Colonic mucosa (tissue), 4 donors: ENCODE measurements at regions not wholly inside any gene's neighbourhood (a gene's known extent, or its start where the extent isn't known, plus 50 kb on each side); places are given as distances from the start of the nearest gene placed in this dataset.

Source experiments
- DNase-seq: peaks from one replicate; pipeline ENCODE4 v3.0.0-alpha.2; 2020
- H3K27ac ChIP-seq: fragments of 200-600 bp; one replicate; pipeline ENCODE4 v1.8.0; 2021
- H3K27me3 ChIP-seq: fragments of 200-600 bp; one replicate; pipeline ENCODE4 v1.8.0; 2021
- H3K36me3 ChIP-seq: fragments of 200-600 bp; one replicate; pipeline ENCODE4 v1.8.0; 2021
- H3K4me1 ChIP-seq: fragments of 200-600 bp; one replicate; pipeline ENCODE4 v1.8.0; 2021; ENCODE audit warnings: mild to moderate bottlenecking
- H3K4me3 ChIP-seq: fragments of 200-600 bp; one replicate; pipeline ENCODE4 v1.8.0; 2021
- H3K9ac ChIP-seq, 2 donors: one replicate each; pipeline ENCODE4 v1.7.0; 2013; ENCODE audit warnings: control low read depth in 2 of 2, low read depth in 2 of 2, low read length in 2 of 2
- H3K9me3 ChIP-seq: fragments of 200-600 bp; one replicate; pipeline ENCODE4 v1.8.0; 2021
- intact Hi-C: fragments of 100-400 bp; cut with DNase I; formaldehyde crosslinking; loops from one replicate; pipeline ENCODE4 v1.14.1; 2022
- TF ChIP-seq, protein P1 (sequence below): fragments of 200-600 bp; IDR thresholded peaks from one replicate; pipeline ENCODE4 v1.8.0; 2022; ENCODE audit warnings: antibody characterized with exemption, mild to moderate bottlenecking
- donor health status: healthy.
- donor health status: DM: no; HTN: no; CAD: no.
- donor health status: DM: no; HTN: no; CAD: no.

DNA sequence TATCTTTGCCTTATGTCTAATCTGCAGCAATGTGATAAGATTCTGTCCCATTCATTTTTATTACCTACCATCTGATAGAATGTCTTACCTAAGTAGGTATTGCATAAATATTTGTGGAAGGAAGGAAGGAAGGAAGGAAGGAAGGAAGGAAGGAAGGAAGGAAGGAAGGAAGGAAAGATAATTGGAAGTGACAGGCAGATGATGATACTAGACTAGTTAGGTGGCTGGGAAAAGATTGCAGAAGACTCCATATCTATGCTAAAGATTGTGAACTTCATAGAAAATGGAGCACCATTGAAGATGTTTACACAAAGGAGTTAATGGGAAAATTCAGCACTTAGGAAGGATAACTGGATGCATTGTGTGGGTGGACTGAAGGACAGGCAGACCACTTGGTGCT is 909.0 kb downstream of the EPHA4 start:
- TF ChIP-seq, protein P1, sequence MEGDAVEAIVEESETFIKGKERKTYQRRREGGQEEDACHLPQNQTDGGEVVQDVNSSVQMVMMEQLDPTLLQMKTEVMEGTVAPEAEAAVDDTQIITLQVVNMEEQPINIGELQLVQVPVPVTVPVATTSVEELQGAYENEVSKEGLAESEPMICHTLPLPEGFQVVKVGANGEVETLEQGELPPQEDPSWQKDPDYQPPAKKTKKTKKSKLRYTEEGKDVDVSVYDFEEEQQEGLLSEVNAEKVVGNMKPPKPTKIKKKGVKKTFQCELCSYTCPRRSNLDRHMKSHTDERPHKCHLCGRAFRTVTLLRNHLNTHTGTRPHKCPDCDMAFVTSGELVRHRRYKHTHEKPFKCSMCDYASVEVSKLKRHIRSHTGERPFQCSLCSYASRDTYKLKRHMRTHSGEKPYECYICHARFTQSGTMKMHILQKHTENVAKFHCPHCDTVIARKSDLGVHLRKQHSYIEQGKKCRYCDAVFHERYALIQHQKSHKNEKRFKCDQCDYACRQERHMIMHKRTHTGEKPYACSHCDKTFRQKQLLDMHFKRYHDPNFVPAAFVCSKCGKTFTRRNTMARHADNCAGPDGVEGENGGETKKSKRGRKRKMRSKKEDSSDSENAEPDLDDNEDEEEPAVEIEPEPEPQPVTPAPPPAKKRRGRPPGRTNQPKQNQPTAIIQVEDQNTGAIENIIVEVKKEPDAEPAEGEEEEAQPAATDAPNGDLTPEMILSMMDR: no peak
- Histone ChIP-seq H3K4me3 (no peak overlapping the region), H3K27me3 (no peaks in the 10 kb centered on the region), H3K27ac (no peak overlapping the region), H3K4me1 (no peaks in the 10 kb centered on the region), H3K9ac (no peak overlapping the region), H3K36me3 (no peaks in the 10 kb centered on the region), H3K9me3 (no peaks in the 10 kb centered on the region)
- DNase-seq: no peak
- intact Hi-C loops: no loop called here

DNA sequence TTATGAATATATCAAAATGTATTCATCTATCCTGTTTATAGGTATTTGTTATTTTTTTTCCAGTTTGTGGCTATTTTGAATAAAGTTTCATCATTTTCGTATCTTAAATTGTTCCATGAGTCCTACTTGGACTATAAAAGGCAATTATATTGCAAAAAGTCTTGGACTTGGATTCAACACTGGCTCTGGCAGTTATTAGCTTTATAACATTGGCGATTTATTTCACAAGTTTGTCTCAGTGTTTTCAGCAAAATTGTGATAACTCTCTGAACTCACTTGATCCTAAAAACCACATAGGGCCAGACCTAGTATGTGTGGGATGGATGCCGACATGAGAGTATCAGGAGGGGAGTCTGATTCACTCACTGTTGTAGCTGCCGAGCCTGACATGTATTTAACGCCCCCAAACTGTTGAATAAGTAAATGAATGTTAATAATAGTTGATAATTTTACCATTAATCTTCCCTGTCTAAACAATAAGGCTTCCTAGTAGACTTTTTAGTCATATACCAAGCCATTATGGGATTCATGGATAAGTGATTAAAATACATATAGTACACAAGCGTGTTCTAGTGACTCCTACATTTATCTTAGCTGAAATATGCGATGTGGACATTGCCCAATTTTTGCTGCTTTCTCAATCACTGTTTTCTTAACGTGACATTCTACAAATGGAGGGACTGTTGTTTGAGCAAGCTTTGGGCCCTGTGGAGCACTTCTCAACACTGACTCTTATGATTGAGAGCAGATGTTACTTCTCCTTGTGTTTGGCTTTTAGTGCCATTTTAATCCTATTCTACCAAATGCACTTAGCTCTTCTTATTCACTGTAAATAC is 907.6 kb downstream of the EPHA4 start:
- no peak for DNase-seq
- Histone ChIP-seq H3K9me3 (no peaks in the 10 kb centered on the region), H3K9ac (no peak overlapping the region), H3K27me3 (no peaks in the 10 kb centered on the region), H3K4me3 (no peak overlapping the region), H3K36me3 (no peaks in the 10 kb centered on the region), H3K27ac (no peak overlapping the region), H3K4me1 (no peaks in the 10 kb centered on the region)
- TF ChIP-seq, protein P1: no peak
- intact Hi-C loops: no loop called here

DNA sequence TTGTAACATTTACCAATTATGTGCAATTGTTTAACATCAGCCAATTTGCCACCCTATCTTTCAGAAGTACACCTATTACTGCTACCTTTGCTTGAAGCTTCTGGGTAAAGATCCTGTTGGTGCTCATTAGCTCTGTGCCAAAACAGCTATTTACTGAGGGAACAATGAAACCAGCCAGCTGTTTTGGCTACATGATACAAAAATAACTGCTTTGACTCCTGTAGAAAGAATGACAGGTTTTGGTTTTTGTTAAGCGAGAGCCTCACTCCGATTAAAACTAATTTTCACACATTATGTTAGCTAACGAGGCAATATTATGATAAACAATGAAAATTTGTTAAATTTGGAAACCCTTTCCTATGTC is 907.0 kb downstream of the EPHA4 start:
- Histone ChIP-seq H3K4me3 (no peak overlapping the region), H3K27ac (no peak overlapping the region), H3K4me1 (no peaks in the 10 kb centered on the region), H3K9ac (no peak overlapping the region), H3K36me3 (no peaks in the 10 kb centered on the region), H3K9me3 (no peaks in the 10 kb centered on the region), H3K27me3 (no peaks in the 10 kb centered on the region)
- intact Hi-C loops: no loop called here
- no peak for DNase-seq
- TF ChIP-seq, protein P1: no peak

- no peaks in the 10 kb centered on the region for H3K4me1 ChIP-seq
- no peaks in the 10 kb centered on the region for H3K36me3 ChIP-seq
- H3K9me3 ChIP-seq: no peaks in the 10 kb centered on the region
- no peaks in the 10 kb centered on the region for H3K27me3 ChIP-seq
- DNase-seq: no peak
- H3K9ac ChIP-seq: no peak overlapping the region
- no peak overlapping the region for H3K4me3 ChIP-seq
- TF ChIP-seq, protein P1: no peak
- H3K27ac ChIP-seq: no peak overlapping the region
- intact Hi-C loops: no loop called here
Observed at GRCh38 chr2:220669324-220669723, 902.8 kb downstream of the EPHA4 start.

DNA sequence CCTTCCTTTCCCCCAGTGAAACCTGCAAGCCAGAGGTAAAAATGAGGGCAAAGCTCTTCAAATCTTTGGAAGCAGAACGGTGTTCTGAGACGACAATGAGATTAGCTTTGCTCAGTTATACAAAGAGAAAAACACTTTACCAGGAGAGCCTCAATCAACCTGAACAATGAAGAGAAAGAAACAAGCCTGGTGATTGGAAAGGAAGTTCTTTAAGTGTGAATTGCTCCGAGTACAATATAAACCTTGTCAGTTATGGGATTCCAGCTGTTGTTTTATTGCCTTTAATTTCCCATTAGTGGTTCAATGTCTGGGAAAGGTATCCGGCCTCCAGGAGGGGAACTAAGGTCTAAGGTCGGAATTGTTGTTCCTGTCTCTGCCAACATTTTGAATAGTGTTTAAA is 901.6 kb downstream of the EPHA4 start:
- intact Hi-C loops: no loop called here
- peak; percentile 23 for DNase-seq

More for the DNA sequence above, 901.6 kb downstream of the EPHA4 start:
- no peaks in the 10 kb centered on the region for H3K4me1 ChIP-seq
- TF ChIP-seq, protein P1: no peak
- no peaks in the 10 kb centered on the region for H3K9me3 ChIP-seq
- no peaks in the 10 kb centered on the region for H3K27me3 ChIP-seq
- no peak overlapping the region for H3K4me3 ChIP-seq
- no peak overlapping the region for H3K9ac ChIP-seq
- H3K36me3 ChIP-seq: no peaks in the 10 kb centered on the region
- no peak overlapping the region for H3K27ac ChIP-seq
